Loucy (cell line): ENCODE measurements at regions not wholly inside any gene's neighbourhood (a gene's known extent, or its start where the extent isn't known, plus 50 kb on each side); places are given as distances from the start of the nearest gene placed in this dataset.

Experiments used
- H2AFZ ChIP-seq: fragments of 200-600 bp; sonication (generic); 2 replicates; pipeline ENCODE4 v1.6.0; 2016; ENCODE audit warnings: antibody characterized with exemption, mild to moderate bottlenecking, low read length, moderate library complexity
- H3F3A ChIP-seq: fragments of 200-600 bp; 2 replicates; pipeline ENCODE4 v1.6.0; 2016; ENCODE audit warnings: antibody characterized with exemption, low read depth, mild to moderate bottlenecking
- H3K27me3 ChIP-seq: fragments of 200-600 bp; sonication (generic); 2 replicates; pipeline ENCODE4 v1.6.1; 2014; ENCODE audit warnings: low read length, mild to moderate bottlenecking; ENCODE audit not compliant: insufficient read depth, poor library complexity, severe bottlenecking
- H3K36me3 ChIP-seq: fragments of 200-600 bp; sonication (generic); 2 replicates; pipeline ENCODE4 v1.6.1; 2016; ENCODE audit warnings: low read length; ENCODE audit not compliant: insufficient read depth
- H3K4me1 ChIP-seq: fragments of 200-600 bp; sonication (generic); 2 replicates; pipeline ENCODE4 v1.5.1; 2014; ENCODE audit warnings: low read length, mild to moderate bottlenecking; ENCODE audit not compliant: insufficient read depth, poor library complexity, severe bottlenecking
- H3K4me2 ChIP-seq: fragments of 200-600 bp; sonication (generic); 2 replicates; pipeline ENCODE4 v1.6.0; 2014; ENCODE audit warnings: antibody characterized with exemption, low read length, low read depth, mild to moderate bottlenecking; ENCODE audit not compliant: poor library complexity, severe bottlenecking
- H3K4me3 ChIP-seq: fragments of 200-600 bp; sonication (generic); 2 replicates; pipeline ENCODE4 v1.5.1; 2014; ENCODE audit warnings: low read length, mild to moderate bottlenecking, mixed read lengths; ENCODE audit not compliant: poor library complexity, severe bottlenecking
- H3K79me2 ChIP-seq: fragments of 200-600 bp; sonication (generic); 2 replicates; pipeline ENCODE4 v1.6.1; 2014; ENCODE audit warnings: low read length; ENCODE audit not compliant: insufficient read depth
- H3K9ac ChIP-seq: fragments of 200-600 bp; sonication (generic); 2 replicates; pipeline ENCODE4 v1.6.0; 2014; ENCODE audit warnings: mild to moderate bottlenecking, low read depth, low read length, moderate library complexity; ENCODE audit not compliant: poor library complexity, severe bottlenecking
- H3K9me2 ChIP-seq: fragments of 200-600 bp; sonication (generic); replicated peaks from 2 replicates; pipeline ENCODE4 v1.6.1; 2016; ENCODE audit warnings: low read depth, low read length, mixed read lengths
- H3K9me3 ChIP-seq: fragments of 200-600 bp; sonication (generic); 2 replicates; pipeline ENCODE4 v1.6.1; 2014; ENCODE audit warnings: mild to moderate bottlenecking, antibody characterized with exemption, low read length, low read depth; ENCODE audit not compliant: insufficient read depth
- H4K20me1 ChIP-seq: fragments of 200-600 bp; sonication (generic); 2 replicates; pipeline ENCODE4 v1.6.0; 2014; ENCODE audit warnings: antibody characterized with exemption, low read length, mild to moderate bottlenecking; ENCODE audit not compliant: insufficient read depth, poor library complexity, severe bottlenecking
- CTCF ChIP-seq: fragments of 200-600 bp; sonication (generic); conservative IDR thresholded peaks from 2 replicates; pipeline ENCODE4 v1.5.1; 2014; ENCODE audit warnings: mild to moderate bottlenecking, antibody characterized with exemption, low read length
- EZH2phosphoT487 ChIP-seq: fragments of 200-600 bp; IDR thresholded peaks from 2 replicates; pipeline ENCODE4 v1.6.1; 2018; ENCODE audit warnings: antibody characterized with exemption, mild to moderate bottlenecking, moderate library complexity, borderline replicate concordance

GRCh38 chr16:86878236-86879080 is 300.1 kb downstream of the FOXL1 start:
- H3K4me2 ChIP-seq = no peak overlapping the region
- H3K79me2 ChIP-seq = no peaks in the 10 kb centered on the region
- no peaks in the 10 kb centered on the region for H4K20me1 ChIP-seq
- H3K36me3 ChIP-seq = no peaks in the 10 kb centered on the region
- no peaks in the 10 kb centered on the region for H3K27me3 ChIP-seq
- TF ChIP-seq CTCF (no peak), EZH2phosphoT487 (no peak)
- H2AFZ ChIP-seq = no peak overlapping the region
- no peaks in the 10 kb centered on the region for H3K4me1 ChIP-seq
- no peaks in the 10 kb centered on the region for H3K9me2 ChIP-seq
- no peaks in the 10 kb centered on the region for H3K9me3 ChIP-seq
- H3F3A ChIP-seq = no peaks in the 10 kb centered on the region
- no peak overlapping the region for H3K9ac ChIP-seq
- H3K4me3 ChIP-seq = no peak overlapping the region

- H3K4me1 ChIP-seq = no peaks in the 10 kb centered on the region
- no peaks in the 10 kb centered on the region for H4K20me1 ChIP-seq
- no peak overlapping the region for H3K9ac ChIP-seq
- H2AFZ ChIP-seq = no peak overlapping the region
- no peaks in the 10 kb centered on the region for H3K79me2 ChIP-seq
- no peak overlapping the region for H3K4me2 ChIP-seq
- no peak overlapping the region for H3K4me3 ChIP-seq
- no peaks in the 10 kb centered on the region for H3K9me2 ChIP-seq
- no peaks in the 10 kb centered on the region for H3K36me3 ChIP-seq
- no peaks in the 10 kb centered on the region for H3F3A ChIP-seq
- TF ChIP-seq CTCF (no peak), EZH2phosphoT487 (no peak)
- H3K9me3 ChIP-seq = no peaks in the 10 kb centered on the region
- H3K27me3 ChIP-seq = no peaks in the 10 kb centered on the region
Observed at GRCh38 chr16:86879268-86879667, 300.9 kb downstream of the FOXL1 start.

- Histone ChIP-seq H3K9ac (no peak overlapping the region), H3F3A (no peaks in the 10 kb centered on the region), H3K36me3 (no peaks in the 10 kb centered on the region), H4K20me1 (no peaks in the 10 kb centered on the region), H3K27me3 (no peaks in the 10 kb centered on the region), H3K9me3 (no peaks in the 10 kb centered on the region), H3K9me2 (no peaks in the 10 kb centered on the region), H3K4me3 (no peak overlapping the region), H3K4me2 (no peak overlapping the region), H3K79me2 (no peaks in the 10 kb centered on the region), H3K4me1 (no peaks in the 10 kb centered on the region), H2AFZ (no peak overlapping the region)
- TF ChIP-seq EZH2phosphoT487 = no peak
- no peak for TF ChIP-seq CTCF
Observed at GRCh38 chr16:86880316-86881117, 302.2 kb downstream of the FOXL1 start.
